ENCODE measurements at regions not wholly inside any gene's neighbourhood (a gene's known extent, or its start where the extent isn't known, plus 50 kb on each side); places are given as distances from the start of the nearest gene placed in this dataset.

- peak; percentile 73 for TF ChIP-seq CTCF (IDR thresholded peaks at IDR 0.05)
- no peak for TF ChIP-seq EZH2phosphoT487 (IDR thresholded peaks at IDR 0.05)
These were observed 56.5 kb upstream of the CREB1 start for GRCh38 chr2:207473049-207473930.

Data from neural progenitor cell (in vitro differentiated cells).